ENCODE measurements at regions not wholly inside any gene's neighbourhood (a gene's known extent, or its start where the extent isn't known, plus 50 kb on each side); places are given as distances from the start of the nearest gene placed in this dataset.

- TF ChIP-seq CTCF (conservative IDR thresholded peaks at IDR 0.05): no peak
- H3K4me1 Mint-ChIP-seq: no peaks in the 10 kb centered on the region
- no peak overlapping the region for H3K27ac ChIP-seq (ENCODE audit: low read depth, low read length)
- DNase-seq: no peak
- H3K4me3 ChIP-seq (ENCODE audit: low read length): no peak overlapping the region
- H3K27me3 ChIP-seq (ENCODE audit: control insufficient read depth, insufficient read depth, low read length, poor library complexity, severe bottlenecking): peaks cover 3% of the 10 kb centered on the region
- no peak overlapping the region for H3K27ac Mint-ChIP-seq
- H3K36me3 Mint-ChIP-seq (ENCODE audit: low read depth): no peaks in the 10 kb centered on the region
- H3K4me1 ChIP-seq (ENCODE audit: control insufficient read depth, insufficient read depth, low read length): peaks cover 4% of the 10 kb centered on the region
- no peaks in the 10 kb centered on the region for H3K9me3 ChIP-seq (ENCODE audit: control insufficient read depth, low read length)
- no peaks in the 10 kb centered on the region for H3K36me3 ChIP-seq (ENCODE audit: control insufficient read depth, insufficient read depth, low read length)
- no peaks in the 10 kb centered on the region for H3K9me3 Mint-ChIP-seq
- no peaks in the 10 kb centered on the region for H3K27me3 Mint-ChIP-seq (ENCODE audit: insufficient read depth)
- H3K9ac ChIP-seq (ENCODE audit: extremely low read depth, low read length, poor library complexity, severe bottlenecking): no peak overlapping the region
- no peak overlapping the region for H3K4me3 Mint-ChIP-seq
Observed at GRCh38 chr20:40826699-40827098, 137.7 kb upstream of the MAFB start.

- H3K36me3 ChIP-seq (ENCODE audit: control insufficient read depth, insufficient read depth, low read length): no peaks in the 10 kb centered on the region
- no peak overlapping the region for H3K4me3 ChIP-seq (ENCODE audit: low read length)
- 86 to 88% methylated on average over 4 to 5 of the region's 5 CpGs for WGBS, 2 experiments (ENCODE audit: insufficient coverage in 1 of 2, insufficient read length in 1 of 2)
- Mint-ChIP-seq H3K4me1 (no peaks in the 10 kb centered on the region), H3K27ac (no peak overlapping the region), H3K27me3 (ENCODE audit: insufficient read depth) (peaks cover 9% of the 10 kb centered on the region), H3K9me3 (no peaks in the 10 kb centered on the region), H3K4me3 (no peak overlapping the region), H3K36me3 (ENCODE audit: low read depth) (no peaks in the 10 kb centered on the region)
- DNase-seq: no peak
- no peaks in the 10 kb centered on the region for H3K9me3 ChIP-seq (ENCODE audit: control insufficient read depth, low read length)
- no peaks in the 10 kb centered on the region for H3K27me3 ChIP-seq (ENCODE audit: control insufficient read depth, insufficient read depth, low read length, poor library complexity, severe bottlenecking)
- no peak for TF ChIP-seq CTCF (conservative IDR thresholded peaks at IDR 0.05)
- H3K27ac ChIP-seq (ENCODE audit: low read depth, low read length): no peak overlapping the region
- no peaks in the 10 kb centered on the region for H3K4me1 ChIP-seq (ENCODE audit: control insufficient read depth, insufficient read depth, low read length)
- no peak overlapping the region for H3K9ac ChIP-seq (ENCODE audit: extremely low read depth, low read length, poor library complexity, severe bottlenecking)
Observed at GRCh38 chr20:40835321-40835720, 146.3 kb upstream of the MAFB start.

GRCh38 chr20:40838509-40838908 lies 149.5 kb upstream of the MAFB start:
- Histone ChIP-seq H3K36me3 (ENCODE audit: control insufficient read depth, insufficient read depth, low read length) (no peaks in the 10 kb centered on the region), H3K27ac (ENCODE audit: low read depth, low read length) (no peak overlapping the region), H3K4me3 (ENCODE audit: low read length) (no peak overlapping the region), H3K9me3 (ENCODE audit: control insufficient read depth, low read length) (no peaks in the 10 kb centered on the region), H3K27me3 (ENCODE audit: control insufficient read depth, insufficient read depth, low read length, poor library complexity, severe bottlenecking) (no peaks in the 10 kb centered on the region), H3K9ac (ENCODE audit: extremely low read depth, low read length, poor library complexity, severe bottlenecking) (no peak overlapping the region), H3K4me1 (ENCODE audit: control insufficient read depth, insufficient read depth, low read length) (no peaks in the 10 kb centered on the region)
- H3K9me3 Mint-ChIP-seq: no peaks in the 10 kb centered on the region
- no peak for TF ChIP-seq CTCF (conservative IDR thresholded peaks at IDR 0.05)
- DNase-seq: no peak
- no peak overlapping the region for H3K27ac Mint-ChIP-seq
- H3K36me3 Mint-ChIP-seq (ENCODE audit: low read depth): no peaks in the 10 kb centered on the region
- H3K4me1 Mint-ChIP-seq: peaks cover 6% of the 10 kb centered on the region
- 83 to 88% methylated on average over 1 to 2 of the region's 3 CpGs for WGBS, 2 experiments (ENCODE audit: insufficient coverage in 1 of 2, insufficient read length in 1 of 2)
- H3K4me3 Mint-ChIP-seq: no peak overlapping the region
- H3K27me3 Mint-ChIP-seq (ENCODE audit: insufficient read depth): peaks cover 13% of the 10 kb centered on the region
